Progenitor cell of endocrine pancreas (in vitro differentiated cells): ENCODE measurements at regions not wholly inside any gene's neighbourhood (a gene's known extent, or its start where the extent isn't known, plus 50 kb on each side); places are given as distances from the start of the nearest gene placed in this dataset.

Source experiments
- DNase-seq: peaks from one replicate; pipeline ENCODE4 v3.0.0; 2021; ENCODE audit warnings: low spot score; ENCODE audit not compliant: unreplicated experiment
- H3K27ac Mint-ChIP-seq: 2 replicates; pipeline ENCODE4 v1.8.0; 2021; ENCODE audit warnings: mild to moderate bottlenecking, moderate library complexity, mixed read lengths
- H3K27me3 Mint-ChIP-seq: 2 replicates; pipeline ENCODE4 v1.8.0; 2021; ENCODE audit warnings: mixed read lengths
- H3K36me3 Mint-ChIP-seq: 2 replicates; pipeline ENCODE4 v1.8.0; 2022; ENCODE audit warnings: mixed read lengths; ENCODE audit not compliant: insufficient read depth
- H3K4me1 Mint-ChIP-seq: 2 replicates; pipeline ENCODE4 v1.8.0; 2021; ENCODE audit warnings: low read depth, mixed read lengths
- H3K4me3 Mint-ChIP-seq: 2 replicates; pipeline ENCODE4 v1.8.0; 2021; ENCODE audit warnings: low read depth, mild to moderate bottlenecking, moderate library complexity, mixed read lengths
- H3K9me3 Mint-ChIP-seq: 2 replicates; pipeline ENCODE4 v1.8.0; 2021; ENCODE audit warnings: low read depth, mixed read lengths
- TF ChIP-seq, protein P1 (sequence below): fragments of 200-600 bp; sonication (generic); IDR thresholded peaks from one replicate; pipeline ENCODE4 v1.5.0; 2021; ENCODE audit warnings: antibody characterized with exemption, mild to moderate bottlenecking; ENCODE audit not compliant: unreplicated experiment

- Mint-ChIP-seq H3K27me3 (no peaks in the 10 kb centered on the region), H3K4me3 (no peak overlapping the region), H3K9me3 (no peaks in the 10 kb centered on the region), H3K4me1 (no peaks in the 10 kb centered on the region), H3K27ac (no peak overlapping the region), H3K36me3 (no peaks in the 10 kb centered on the region)
- DNase-seq = no peak
- TF ChIP-seq, protein P1, sequence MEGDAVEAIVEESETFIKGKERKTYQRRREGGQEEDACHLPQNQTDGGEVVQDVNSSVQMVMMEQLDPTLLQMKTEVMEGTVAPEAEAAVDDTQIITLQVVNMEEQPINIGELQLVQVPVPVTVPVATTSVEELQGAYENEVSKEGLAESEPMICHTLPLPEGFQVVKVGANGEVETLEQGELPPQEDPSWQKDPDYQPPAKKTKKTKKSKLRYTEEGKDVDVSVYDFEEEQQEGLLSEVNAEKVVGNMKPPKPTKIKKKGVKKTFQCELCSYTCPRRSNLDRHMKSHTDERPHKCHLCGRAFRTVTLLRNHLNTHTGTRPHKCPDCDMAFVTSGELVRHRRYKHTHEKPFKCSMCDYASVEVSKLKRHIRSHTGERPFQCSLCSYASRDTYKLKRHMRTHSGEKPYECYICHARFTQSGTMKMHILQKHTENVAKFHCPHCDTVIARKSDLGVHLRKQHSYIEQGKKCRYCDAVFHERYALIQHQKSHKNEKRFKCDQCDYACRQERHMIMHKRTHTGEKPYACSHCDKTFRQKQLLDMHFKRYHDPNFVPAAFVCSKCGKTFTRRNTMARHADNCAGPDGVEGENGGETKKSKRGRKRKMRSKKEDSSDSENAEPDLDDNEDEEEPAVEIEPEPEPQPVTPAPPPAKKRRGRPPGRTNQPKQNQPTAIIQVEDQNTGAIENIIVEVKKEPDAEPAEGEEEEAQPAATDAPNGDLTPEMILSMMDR = no peak
Observed at GRCh38 chr1:74818241-74818640, 85.3 kb downstream of the TYW3 start.

DNA sequence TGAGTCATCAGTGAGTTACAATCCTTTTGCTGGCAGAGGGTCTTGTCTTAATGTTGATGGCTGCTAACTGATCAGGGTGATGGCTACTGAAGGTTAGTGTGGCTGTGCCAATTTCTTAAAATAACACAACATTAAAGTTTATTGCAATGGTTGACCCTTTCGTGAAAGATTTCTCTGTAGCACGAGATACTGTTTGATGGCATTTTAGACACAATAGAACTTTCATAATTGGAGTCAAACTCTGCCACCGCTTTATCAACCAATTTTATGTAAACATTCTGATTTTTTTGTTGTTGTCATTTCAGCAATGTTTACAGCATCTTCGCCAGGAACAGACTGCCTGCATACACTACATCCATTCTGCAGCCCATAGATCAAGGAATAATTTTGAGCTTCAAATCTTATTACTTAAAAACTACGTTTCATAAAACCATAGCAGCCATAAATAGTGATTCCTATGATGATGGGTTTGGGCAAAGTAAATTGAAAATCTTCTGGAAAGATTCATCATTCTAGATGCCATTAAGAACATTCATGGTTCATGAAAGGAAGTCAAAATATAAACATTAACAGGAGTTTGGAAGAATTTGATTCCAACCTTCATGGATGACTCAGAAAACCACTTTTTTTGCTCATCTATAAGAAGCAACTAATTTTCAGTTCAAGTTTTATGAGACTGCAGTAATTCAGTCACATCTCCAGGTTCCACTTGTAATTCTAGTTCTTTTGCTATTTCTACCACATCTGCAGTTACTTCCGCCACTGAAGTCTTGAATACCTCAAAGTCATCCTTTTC is 85.9 kb downstream of the TYW3 start:
- DNase-seq = no peak
- TF ChIP-seq, protein P1 = no peak
- Mint-ChIP-seq H3K9me3 (no peaks in the 10 kb centered on the region), H3K36me3 (no peaks in the 10 kb centered on the region), H3K4me1 (no peaks in the 10 kb centered on the region), H3K4me3 (no peak overlapping the region), H3K27me3 (no peaks in the 10 kb centered on the region), H3K27ac (no peak overlapping the region)

GRCh38 chr1:74822851-74823401 is 90.0 kb downstream of the TYW3 start:
- H3K4me3 Mint-ChIP-seq = no peak overlapping the region
- no peak overlapping the region for H3K27ac Mint-ChIP-seq
- no peaks in the 10 kb centered on the region for H3K4me1 Mint-ChIP-seq
- H3K27me3 Mint-ChIP-seq = no peaks in the 10 kb centered on the region
- no peaks in the 10 kb centered on the region for H3K36me3 Mint-ChIP-seq
- DNase-seq = no peak
- H3K9me3 Mint-ChIP-seq = no peaks in the 10 kb centered on the region
- TF ChIP-seq, protein P1 = no peak

DNA sequence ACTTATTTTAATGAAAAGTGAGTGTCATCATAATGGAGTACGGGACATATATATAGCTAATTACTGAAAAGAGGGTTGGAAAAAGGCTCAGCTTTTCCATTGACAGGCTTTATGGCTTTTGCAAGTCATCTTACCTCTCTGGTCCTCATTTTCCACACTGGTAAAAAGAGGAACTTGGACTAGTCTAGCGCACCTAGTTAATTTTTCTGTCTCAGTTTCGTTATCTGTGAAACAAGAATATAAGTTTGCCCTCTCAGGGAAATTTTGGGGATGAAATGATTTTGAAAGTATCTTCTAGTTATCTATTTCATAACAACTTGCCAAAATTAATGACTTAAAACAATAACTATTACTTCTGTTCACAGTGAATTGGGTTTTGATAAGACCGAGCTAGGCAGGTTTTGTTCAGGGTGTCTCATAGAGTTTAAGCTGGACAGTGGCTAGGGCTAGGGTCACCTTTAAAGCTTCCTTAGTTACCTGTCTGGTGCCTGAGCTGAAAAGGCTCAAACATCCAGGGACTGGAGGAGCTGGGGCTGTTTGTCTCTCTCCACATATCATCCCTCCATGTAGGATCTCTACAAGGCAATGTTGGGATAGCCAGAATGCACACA is 91.7 kb downstream of the TYW3 start:
- TF ChIP-seq, protein P1 = no peak
- no peaks in the 10 kb centered on the region for H3K4me1 Mint-ChIP-seq
- H3K27me3 Mint-ChIP-seq = no peaks in the 10 kb centered on the region
- no peak for DNase-seq
- no peaks in the 10 kb centered on the region for H3K36me3 Mint-ChIP-seq
- no peaks in the 10 kb centered on the region for H3K9me3 Mint-ChIP-seq
- no peak overlapping the region for H3K27ac Mint-ChIP-seq
- no peak overlapping the region for H3K4me3 Mint-ChIP-seq

- no peak for DNase-seq
- no peaks in the 10 kb centered on the region for H3K27me3 Mint-ChIP-seq
- no peak overlapping the region for H3K4me3 Mint-ChIP-seq
- no peak overlapping the region for H3K27ac Mint-ChIP-seq
- TF ChIP-seq, protein P1 = no peak
- H3K36me3 Mint-ChIP-seq = no peaks in the 10 kb centered on the region
- H3K9me3 Mint-ChIP-seq = no peaks in the 10 kb centered on the region
- H3K4me1 Mint-ChIP-seq = no peaks in the 10 kb centered on the region
Observed at GRCh38 chr1:74830766-74831165, 97.8 kb downstream of the TYW3 start.
